Neural cell (in vitro differentiated cells): ENCODE measurements at regions not wholly inside any gene's neighbourhood (a gene's known extent, or its start where the extent isn't known, plus 50 kb on each side); places are given as distances from the start of the nearest gene placed in this dataset.

ENCODE experiments used
- H2AFZ ChIP-seq: fragments of 200-600, 300-800 bp; sonication (generic), shearing (Covaris generic); 2 replicates; pipeline ENCODE4 v1.6.0; 2014; ENCODE audit warnings: low read depth, mild to moderate bottlenecking, antibody characterized with exemption, low read length, moderate library complexity
- H3F3A ChIP-seq: fragments of 200-600 bp; shearing (Covaris generic); 2 replicates; pipeline ENCODE4 v1.6.1; 2016; ENCODE audit warnings: mild to moderate bottlenecking, moderate library complexity, mixed read lengths, antibody characterized with exemption, low read length; ENCODE audit not compliant: insufficient read depth, poor library complexity, severe bottlenecking
- H3K27ac ChIP-seq: fragments of 200-600, 300-800 bp; sonication (generic), shearing (Covaris generic); 2 replicates; pipeline ENCODE4 v1.5.1; 2014; ENCODE audit warnings: mild to moderate bottlenecking, low read length, moderate library complexity
- H3K27me3 ChIP-seq: fragments of 300-800, 200-600 bp; sonication (generic), shearing (Covaris generic); 2 replicates; pipeline ENCODE4 v1.6.0; 2014; ENCODE audit warnings: mild to moderate bottlenecking, low read depth, low read length, moderate library complexity; ENCODE audit not compliant: insufficient read depth
- H3K36me3 ChIP-seq: fragments of 300-800, 200-600 bp; sonication (generic), shearing (Covaris generic); 2 replicates; pipeline ENCODE4 v1.5.1; 2014; ENCODE audit warnings: mild to moderate bottlenecking, antibody characterized with exemption, low read length, moderate library complexity; ENCODE audit not compliant: insufficient read depth
- H3K4me2 ChIP-seq: fragments of 300-800, 200-600 bp; sonication (generic), shearing (Covaris generic); 2 replicates; pipeline ENCODE4 v1.6.0; 2014; ENCODE audit warnings: mild to moderate bottlenecking, low read length
- H3K4me3 ChIP-seq: fragments of 300-800, 200-600 bp; sonication (generic), shearing (Covaris generic); 2 replicates; pipeline ENCODE4 v1.5.1; 2014; ENCODE audit warnings: mild to moderate bottlenecking, low read length, moderate library complexity
- H3K79me2 ChIP-seq: fragments of 200-600 bp; shearing (Covaris generic); replicated peaks from 2 replicates; pipeline ENCODE4 v1.6.0; 2014; ENCODE audit warnings: mild to moderate bottlenecking, low read length, moderate library complexity; ENCODE audit not compliant: insufficient read depth
- H3K9ac ChIP-seq: fragments of 300-800, 200-600 bp; sonication (generic), shearing (Covaris generic); 2 replicates; pipeline ENCODE4 v1.6.1; 2016; ENCODE audit warnings: mild to moderate bottlenecking, low read length, mixed read lengths
- H3K9me2 ChIP-seq: fragments of 200-600 bp; shearing (Covaris generic); 2 replicates; pipeline ENCODE4 v1.6.1; 2016; ENCODE audit warnings: mild to moderate bottlenecking, low read length, mixed read lengths; ENCODE audit not compliant: insufficient read depth
- H3K9me3 ChIP-seq: fragments of 200-600, 300-800 bp; sonication (generic), shearing (Covaris generic); 2 replicates; pipeline ENCODE4 v1.6.1; 2016; ENCODE audit warnings: mild to moderate bottlenecking, mixed run types, low read length, moderate library complexity, mixed read lengths
- H4K20me1 ChIP-seq: fragments of 200-600 bp; shearing (Covaris generic); 2 replicates; pipeline ENCODE4 v1.6.1; 2016; ENCODE audit warnings: mild to moderate bottlenecking, mixed run types; ENCODE audit not compliant: insufficient read depth
- CTCF ChIP-seq: fragments of 450-650 bp; IDR thresholded peaks from 2 replicates; pipeline ENCODE4 v1.5.1; 2014; ENCODE audit warnings: antibody characterized with exemption, mild to moderate bottlenecking, moderate library complexity; ENCODE audit not compliant: poor library complexity, severe bottlenecking
- EP300 ChIP-seq: fragments of 450-650 bp; conservative IDR thresholded peaks from 2 replicates; pipeline ENCODE4 v1.6.1; 2014; ENCODE audit warnings: antibody characterized with exemption, mild to moderate bottlenecking, moderate library complexity; ENCODE audit not compliant: poor library complexity, severe bottlenecking
- EZH2 ChIP-seq: fragments of 200-600, 300-800 bp; shearing (Covaris generic), sonication (generic); IDR thresholded peaks from 2 replicates; pipeline ENCODE4 v1.6.1; 2014; ENCODE audit warnings: antibody characterized with exemption, low read length, borderline replicate concordance, mild to moderate bottlenecking; ENCODE audit not compliant: insufficient read depth, poor library complexity, severe bottlenecking
- MXI1 ChIP-seq: fragments of 450-650 bp; conservative IDR thresholded peaks from 2 replicates; pipeline ENCODE4 v1.6.1; 2014; ENCODE audit warnings: antibody characterized with exemption, mild to moderate bottlenecking; ENCODE audit not compliant: poor library complexity, severe bottlenecking
- POLR2AphosphoS5 ChIP-seq: IDR thresholded peaks from 2 replicates; pipeline ENCODE4 v1.6.1; 2012
- RAD21 ChIP-seq: fragments of 450-650 bp; conservative IDR thresholded peaks from 2 replicates; pipeline ENCODE4 v1.6.1; 2014; ENCODE audit warnings: antibody characterized with exemption, mild to moderate bottlenecking, moderate library complexity
- REST ChIP-seq: IDR thresholded peaks from 2 replicates; pipeline ENCODE4 v1.6.1; 2012; ENCODE audit warnings: borderline replicate concordance
- SMC3 ChIP-seq: fragments of 450-650 bp; conservative IDR thresholded peaks from 2 replicates; pipeline ENCODE4 v1.6.1; 2014; ENCODE audit warnings: antibody characterized with exemption, mild to moderate bottlenecking, moderate library complexity; ENCODE audit not compliant: poor library complexity
- TAF1 ChIP-seq: IDR thresholded peaks from 2 replicates; pipeline ENCODE4 v1.6.1; 2012; ENCODE audit warnings: low read depth

- H4K20me1 ChIP-seq, result no peaks in the 10 kb centered on the region
- no peaks in the 10 kb centered on the region for H3K79me2 ChIP-seq
- no peak overlapping the region for H3K4me2 ChIP-seq
- H3K9me3 ChIP-seq, result no peaks in the 10 kb centered on the region
- H2AFZ ChIP-seq, result no peak overlapping the region
- H3F3A ChIP-seq, result no peaks in the 10 kb centered on the region
- H3K9ac ChIP-seq, result no peak overlapping the region
- no peak for TF ChIP-seq MXI1
- TF ChIP-seq RAD21, result no peak
- TF ChIP-seq EP300, result no peak
- no peak for TF ChIP-seq SMC3
- no peak for TF ChIP-seq CTCF
- no peak for TF ChIP-seq EZH2
- no peak for TF ChIP-seq REST
- TF ChIP-seq TAF1, result no peak
- TF ChIP-seq POLR2AphosphoS5, result no peak
- H3K27ac ChIP-seq, result no peak overlapping the region
- no peaks in the 10 kb centered on the region for H3K9me2 ChIP-seq
- no peak overlapping the region for H3K4me3 ChIP-seq
- no peaks in the 10 kb centered on the region for H3K27me3 ChIP-seq
- H3K36me3 ChIP-seq, result no peaks in the 10 kb centered on the region
These were observed 307.1 kb downstream of the ALDH8A1 start for GRCh38 chr6:134642819-134643218.

GRCh38 chr6:134642279-134642678 lies 307.6 kb downstream of the ALDH8A1 start:
- Histone ChIP-seq H3K4me2 (no peak overlapping the region), H3K36me3 (no peaks in the 10 kb centered on the region), H3K27me3 (no peaks in the 10 kb centered on the region), H3K79me2 (no peaks in the 10 kb centered on the region), H3K9me3 (no peaks in the 10 kb centered on the region), H2AFZ (no peak overlapping the region), H3K27ac (no peak overlapping the region), H3K4me3 (no peak overlapping the region), H4K20me1 (no peaks in the 10 kb centered on the region), H3K9ac (no peak overlapping the region), H3F3A (no peaks in the 10 kb centered on the region), H3K9me2 (no peaks in the 10 kb centered on the region)
- TF ChIP-seq RAD21 (no peak), TAF1 (no peak), SMC3 (no peak), EP300 (no peak), CTCF (no peak), MXI1 (no peak), POLR2AphosphoS5 (no peak), REST (no peak), EZH2 (no peak)
